NCI-H460 (cell line): ENCODE measurements at regions not wholly inside any gene's neighbourhood (a gene's known extent, or its start where the extent isn't known, plus 50 kb on each side); places are given as distances from the start of the nearest gene placed in this dataset.

Experiments
- DNase-seq: peaks from one replicate; pipeline ENCODE4 v3.0.0-alpha.2; 2016; ENCODE audit warnings: low read depth; ENCODE audit errors: extremely low read depth

GRCh38 chr18:78722386-78722785 is 257.2 kb upstream of the SALL3 start:
- DNase-seq: no peak

GRCh38 chr18:78722929-78723710 is 256.5 kb upstream of the SALL3 start:
- no peak for DNase-seq

GRCh38 chr18:78724214-78724914 is 255.3 kb upstream of the SALL3 start:
- DNase-seq: no peak

- DNase-seq: no peak
Measured at GRCh38 chr18:78725426-78725825, 254.2 kb upstream of the SALL3 start.

GRCh38 chr18:78726326-78727056 is 253.1 kb upstream of the SALL3 start:
- no peak for DNase-seq

GRCh38 chr18:78727057-78727739 is 252.4 kb upstream of the SALL3 start:
- DNase-seq: no peak

- DNase-seq: no peak
Measured at GRCh38 chr18:78727877-78728783, 251.5 kb upstream of the SALL3 start.

- no peak for DNase-seq
Measured at GRCh38 chr18:78728784-78729467, 250.7 kb upstream of the SALL3 start.

- no peak for DNase-seq
Measured at GRCh38 chr18:78730546-78730945, 249.1 kb upstream of the SALL3 start.

GRCh38 chr18:78731016-78731397 is 248.6 kb upstream of the SALL3 start:
- no peak for DNase-seq

GRCh38 chr18:78731398-78732032 is 248.1 kb upstream of the SALL3 start:
- DNase-seq: no peak

GRCh38 chr18:78732273-78733210 is 247.1 kb upstream of the SALL3 start:
- no peak for DNase-seq

- no peak for DNase-seq
Measured at GRCh38 chr18:78733762-78734613, 245.6 kb upstream of the SALL3 start.

GRCh38 chr18:78734614-78734945 is 245.0 kb upstream of the SALL3 start:
- no peak for DNase-seq

- DNase-seq: no peak
Measured at GRCh38 chr18:78735131-78736014, 244.2 kb upstream of the SALL3 start.
